Liver (tissue), 3 donors: ENCODE measurements at regions not wholly inside any gene's neighbourhood (a gene's known extent, or its start where the extent isn't known, plus 50 kb on each side); places are given as distances from the start of the nearest gene placed in this dataset.

Experiments
- EGR1 ChIP-seq, 2 donors: IDR thresholded peaks; 2 replicates each; pipeline ENCODE4 v1.6.1; 2016 to 2018; ENCODE audit warnings: antibody characterized with exemption in 2 of 2, low read depth in 2 of 2
- FOXA1 ChIP-seq: IDR thresholded peaks from 2 replicates; pipeline ENCODE4 v1.6.1; 2016; ENCODE audit warnings: antibody characterized with exemption
- GABPA ChIP-seq, 2 donors: IDR thresholded peaks in 1 of 2; conservative IDR thresholded peaks in 1 of 2; 2 replicates each; pipeline ENCODE4 v1.6.1; 2016; ENCODE audit warnings: antibody characterized with exemption in 2 of 2, mild to moderate bottlenecking in 1 of 2, moderate library complexity in 1 of 2
- JUND ChIP-seq, 2 donors: IDR thresholded peaks; 2 replicates each; pipeline ENCODE4 v1.6.1; 2016; ENCODE audit warnings: antibody characterized with exemption in 2 of 2
- RAD21 ChIP-seq, 2 donors: IDR thresholded peaks; 2 replicates each; pipeline ENCODE4 v1.6.1; 2016; ENCODE audit warnings: antibody characterized with exemption in 2 of 2, mild to moderate bottlenecking in 2 of 2
- REST ChIP-seq: IDR thresholded peaks from 2 replicates; pipeline ENCODE4 v1.6.1; 2016; ENCODE audit warnings: antibody characterized with exemption, mild to moderate bottlenecking
- SP1 ChIP-seq: IDR thresholded peaks from 2 replicates; pipeline ENCODE4 v1.6.1; 2018; ENCODE audit warnings: antibody characterized with exemption, mild to moderate bottlenecking
- TAF1 ChIP-seq: conservative IDR thresholded peaks from 2 replicates; pipeline ENCODE4 v1.6.1; 2016; ENCODE audit warnings: antibody characterized with exemption, mild to moderate bottlenecking
- TF ChIP-seq, protein P1 (sequence below): fragments of 150-350 bp; IDR thresholded peaks from 2 replicates; pipeline ENCODE4 v1.5.1; 2017; ENCODE audit warnings: improper control_type of control experiment, low read depth, low read length; ENCODE audit not compliant: missing input control
- TF ChIP-seq, protein P2 (sequence below): IDR thresholded peaks from 2 replicates; pipeline ENCODE4 v1.6.1; 2016; ENCODE audit warnings: antibody characterized with exemption
- TF ChIP-seq, protein P3 (sequence below): IDR thresholded peaks from 2 replicates; pipeline ENCODE4 v1.6.1; 2016; ENCODE audit warnings: antibody characterized with exemption
- donor health status: healthy.
- donor health status: healthy.

DNA sequence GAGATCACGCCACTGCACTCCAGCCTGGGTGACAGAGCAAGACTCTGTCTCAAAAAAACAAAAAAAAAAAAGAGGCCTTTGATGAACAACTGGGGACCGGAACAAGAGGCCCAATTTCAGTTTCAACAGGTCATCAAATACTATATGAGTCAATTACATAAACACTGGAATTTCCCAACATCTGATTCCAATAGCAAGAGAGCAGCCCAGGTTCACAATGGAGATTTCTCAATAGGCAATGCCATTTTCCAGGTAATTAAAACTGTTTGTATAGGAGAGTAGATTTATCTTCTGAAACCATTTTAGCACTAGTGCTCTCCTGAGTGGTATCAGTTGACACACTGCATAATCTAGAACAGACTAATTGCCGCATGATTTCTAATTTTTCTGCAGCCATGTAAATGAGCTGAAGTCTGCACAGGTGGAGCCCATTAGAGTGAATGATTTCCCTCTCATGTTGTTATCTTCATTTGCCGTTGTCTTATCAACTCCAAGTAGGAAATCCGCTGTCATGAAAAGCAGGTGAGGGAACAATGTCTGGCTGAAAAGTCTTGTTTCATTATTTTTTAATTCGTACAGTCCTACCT is 264.1 kb upstream of the MEIS1 start:
- no peak for TF ChIP-seq SP1
- TF ChIP-seq, protein P1, sequence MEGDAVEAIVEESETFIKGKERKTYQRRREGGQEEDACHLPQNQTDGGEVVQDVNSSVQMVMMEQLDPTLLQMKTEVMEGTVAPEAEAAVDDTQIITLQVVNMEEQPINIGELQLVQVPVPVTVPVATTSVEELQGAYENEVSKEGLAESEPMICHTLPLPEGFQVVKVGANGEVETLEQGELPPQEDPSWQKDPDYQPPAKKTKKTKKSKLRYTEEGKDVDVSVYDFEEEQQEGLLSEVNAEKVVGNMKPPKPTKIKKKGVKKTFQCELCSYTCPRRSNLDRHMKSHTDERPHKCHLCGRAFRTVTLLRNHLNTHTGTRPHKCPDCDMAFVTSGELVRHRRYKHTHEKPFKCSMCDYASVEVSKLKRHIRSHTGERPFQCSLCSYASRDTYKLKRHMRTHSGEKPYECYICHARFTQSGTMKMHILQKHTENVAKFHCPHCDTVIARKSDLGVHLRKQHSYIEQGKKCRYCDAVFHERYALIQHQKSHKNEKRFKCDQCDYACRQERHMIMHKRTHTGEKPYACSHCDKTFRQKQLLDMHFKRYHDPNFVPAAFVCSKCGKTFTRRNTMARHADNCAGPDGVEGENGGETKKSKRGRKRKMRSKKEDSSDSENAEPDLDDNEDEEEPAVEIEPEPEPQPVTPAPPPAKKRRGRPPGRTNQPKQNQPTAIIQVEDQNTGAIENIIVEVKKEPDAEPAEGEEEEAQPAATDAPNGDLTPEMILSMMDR: no peak
- TF ChIP-seq JUND (IDR thresholded peaks at IDR 0.05): no peak
- no peak for TF ChIP-seq FOXA1
- TF ChIP-seq RAD21 (IDR thresholded peaks at IDR 0.05): no peak
- TF ChIP-seq, protein P2, sequence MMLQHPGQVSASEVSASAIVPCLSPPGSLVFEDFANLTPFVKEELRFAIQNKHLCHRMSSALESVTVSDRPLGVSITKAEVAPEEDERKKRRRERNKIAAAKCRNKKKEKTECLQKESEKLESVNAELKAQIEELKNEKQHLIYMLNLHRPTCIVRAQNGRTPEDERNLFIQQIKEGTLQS: no peak
- no peak for TF ChIP-seq REST
- TF ChIP-seq TAF1: no peak
- TF ChIP-seq GABPA (IDR thresholded peaks at IDR 0.05 in 1 of 2, conservative IDR thresholded peaks at IDR 0.05 in 1 of 2): no peak
- TF ChIP-seq, protein P3, sequence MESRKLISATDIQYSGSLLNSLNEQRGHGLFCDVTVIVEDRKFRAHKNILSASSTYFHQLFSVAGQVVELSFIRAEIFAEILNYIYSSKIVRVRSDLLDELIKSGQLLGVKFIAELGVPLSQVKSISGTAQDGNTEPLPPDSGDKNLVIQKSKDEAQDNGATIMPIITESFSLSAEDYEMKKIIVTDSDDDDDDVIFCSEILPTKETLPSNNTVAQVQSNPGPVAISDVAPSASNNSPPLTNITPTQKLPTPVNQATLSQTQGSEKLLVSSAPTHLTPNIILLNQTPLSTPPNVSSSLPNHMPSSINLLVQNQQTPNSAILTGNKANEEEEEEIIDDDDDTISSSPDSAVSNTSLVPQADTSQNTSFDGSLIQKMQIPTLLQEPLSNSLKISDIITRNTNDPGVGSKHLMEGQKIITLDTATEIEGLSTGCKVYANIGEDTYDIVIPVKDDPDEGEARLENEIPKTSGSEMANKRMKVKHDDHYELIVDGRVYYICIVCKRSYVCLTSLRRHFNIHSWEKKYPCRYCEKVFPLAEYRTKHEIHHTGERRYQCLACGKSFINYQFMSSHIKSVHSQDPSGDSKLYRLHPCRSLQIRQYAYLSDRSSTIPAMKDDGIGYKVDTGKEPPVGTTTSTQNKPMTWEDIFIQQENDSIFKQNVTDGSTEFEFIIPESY: no peak
- no peak for TF ChIP-seq EGR1 (IDR thresholded peaks at IDR 0.05; ENCODE audit: low read depth in 2 of 2)
